ENCODE measurements at regions not wholly inside any gene's neighbourhood (a gene's known extent, or its start where the extent isn't known, plus 50 kb on each side); places are given as distances from the start of the nearest gene placed in this dataset.

GRCh38 chr12:69150796-69151127, 88.6 kb upstream of the CPSF6 start:
- 89% methylated on average over 2 of the region's 2 CpGs for WGBS
- no peak overlapping the region for H3K27ac ChIP-seq (ENCODE audit: low read depth in 1 of 2, low read length in 1 of 2)
- no peak overlapping the region for H3K4me3 ChIP-seq (ENCODE audit: low read length in 2 of 2)

GRCh38 chr12:69151254-69151764, 88.1 kb upstream of the CPSF6 start:
- no peak for DNase-seq (ENCODE audit: low read depth in 6 of 9, low spot score in 9 of 9)
- Histone ChIP-seq H3K27ac (ENCODE audit: low read depth in 1 of 2, low read length in 1 of 2) (no peak overlapping the region), H3K27me3 (ENCODE audit: control insufficient read depth in 2 of 2, insufficient read depth in 1 of 2, low read length in 1 of 2) (no peaks in the 10 kb centered on the region), H3K36me3 (ENCODE audit: control insufficient read depth in 2 of 2, insufficient read depth in 2 of 2, low read length in 1 of 2) (no peaks in the 10 kb centered on the region), H3K9me3 (ENCODE audit: control insufficient read depth in 2 of 2, insufficient read depth in 1 of 2, low read length in 1 of 2) (no peaks in the 10 kb centered on the region), H3K4me3 (ENCODE audit: low read length in 2 of 2) (no peak overlapping the region), H3K4me1 (ENCODE audit: control insufficient read depth in 2 of 2, insufficient read depth in 2 of 2, low read length in 2 of 2) (peaks cover 0 to 5% of the 10 kb centered on the region in 2 donors)
- WGBS = 84% methylated on average over 7 of the region's 7 CpGs

More at GRCh38 chr12:69150796-69151127, 88.6 kb upstream of the CPSF6 start:
- no peak for DNase-seq (ENCODE audit: low read depth in 6 of 9, low spot score in 9 of 9)
- Histone ChIP-seq H3K27me3 (ENCODE audit: control insufficient read depth in 2 of 2, insufficient read depth in 1 of 2, low read length in 1 of 2) (no peaks in the 10 kb centered on the region), H3K36me3 (ENCODE audit: control insufficient read depth in 2 of 2, insufficient read depth in 2 of 2, low read length in 1 of 2) (no peaks in the 10 kb centered on the region), H3K4me1 (ENCODE audit: control insufficient read depth in 2 of 2, insufficient read depth in 2 of 2, low read length in 2 of 2) (peaks cover 0 to 5% of the 10 kb centered on the region in 2 donors), H3K9me3 (ENCODE audit: control insufficient read depth in 2 of 2, insufficient read depth in 1 of 2, low read length in 1 of 2) (no peaks in the 10 kb centered on the region)

GRCh38 chr12:69154585-69155363, 84.6 kb upstream of the CPSF6 start:
- DNase-seq (ENCODE audit: low read depth in 6 of 9, low spot score in 9 of 9) = peak; percentile 23 to 84 (median 60)
- 20% methylated on average over 7 of the region's 7 CpGs for WGBS
- Histone ChIP-seq H3K4me3 (ENCODE audit: low read length in 2 of 2) (no peak overlapping the region), H3K36me3 (ENCODE audit: control insufficient read depth in 2 of 2, insufficient read depth in 2 of 2, low read length in 1 of 2) (no peaks in the 10 kb centered on the region), H3K27me3 (ENCODE audit: control insufficient read depth in 2 of 2, insufficient read depth in 1 of 2, low read length in 1 of 2) (no peaks in the 10 kb centered on the region), H3K9me3 (ENCODE audit: control insufficient read depth in 2 of 2, insufficient read depth in 1 of 2, low read length in 1 of 2) (peaks cover 0 to 5% of the 10 kb centered on the region in 2 donors), H3K27ac (ENCODE audit: low read depth in 1 of 2, low read length in 1 of 2) (peak overlapping the region in 1 of 2 donors; percentile 13), H3K4me1 (ENCODE audit: control insufficient read depth in 2 of 2, insufficient read depth in 2 of 2, low read length in 2 of 2) (peaks cover 0 to 12% of the 10 kb centered on the region in 2 donors)

- peaks cover 0 to 5% of the 10 kb centered on the region in 2 donors for H3K9me3 ChIP-seq (ENCODE audit: control insufficient read depth in 2 of 2, insufficient read depth in 1 of 2, low read length in 1 of 2)
- H3K4me3 ChIP-seq (ENCODE audit: low read length in 2 of 2) = peak overlapping the region in 1 of 2 donors; percentile 12
- peaks cover 0 to 12% of the 10 kb centered on the region in 2 donors for H3K4me1 ChIP-seq (ENCODE audit: control insufficient read depth in 2 of 2, insufficient read depth in 2 of 2, low read length in 2 of 2)
- WGBS = 20% methylated on average over 13 of the region's 13 CpGs
- H3K27me3 ChIP-seq (ENCODE audit: control insufficient read depth in 2 of 2, insufficient read depth in 1 of 2, low read length in 1 of 2) = no peaks in the 10 kb centered on the region
- DNase-seq (ENCODE audit: low read depth in 6 of 9, low spot score in 9 of 9) = peak; percentile 62 to 92 (median 82)
- H3K27ac ChIP-seq (ENCODE audit: low read depth in 1 of 2, low read length in 1 of 2) = no peak overlapping the region
- H3K36me3 ChIP-seq (ENCODE audit: control insufficient read depth in 2 of 2, insufficient read depth in 2 of 2, low read length in 1 of 2) = no peaks in the 10 kb centered on the region
These were observed 82.2 kb upstream of the CPSF6 start for GRCh38 chr12:69157023-69157655.

GRCh38 chr12:69161829-69162228, 77.5 kb upstream of the CPSF6 start:
- H3K9me3 ChIP-seq (ENCODE audit: control insufficient read depth in 2 of 2, insufficient read depth in 1 of 2, low read length in 1 of 2) = peaks cover 0 to 4% of the 10 kb centered on the region in 2 donors
- DNase-seq (ENCODE audit: low read depth in 6 of 9, low spot score in 9 of 9) = peak in 2 of 9 donors; percentile 12 to 41
- 36% methylated on average over 2 of the region's 2 CpGs for WGBS

GRCh38 chr12:69163681-69164362, 75.5 kb upstream of the CPSF6 start:
- no peaks in the 10 kb centered on the region for H3K36me3 ChIP-seq (ENCODE audit: control insufficient read depth in 2 of 2, insufficient read depth in 2 of 2, low read length in 1 of 2)
- no peak overlapping the region for H3K27ac ChIP-seq (ENCODE audit: low read depth in 1 of 2, low read length in 1 of 2)
- no peaks in the 10 kb centered on the region for H3K4me1 ChIP-seq (ENCODE audit: control insufficient read depth in 2 of 2, insufficient read depth in 2 of 2, low read length in 2 of 2)
- H3K27me3 ChIP-seq (ENCODE audit: control insufficient read depth in 2 of 2, insufficient read depth in 1 of 2, low read length in 1 of 2) = no peaks in the 10 kb centered on the region
- DNase-seq (ENCODE audit: low read depth in 6 of 9, low spot score in 9 of 9) = no peak
- WGBS = 93% methylated on average over 4 of the region's 4 CpGs
- no peaks in the 10 kb centered on the region for H3K9me3 ChIP-seq (ENCODE audit: control insufficient read depth in 2 of 2, insufficient read depth in 1 of 2, low read length in 1 of 2)
- H3K4me3 ChIP-seq (ENCODE audit: low read length in 2 of 2) = no peak overlapping the region

More at GRCh38 chr12:69161829-69162228, 77.5 kb upstream of the CPSF6 start:
- H3K27me3 ChIP-seq (ENCODE audit: control insufficient read depth in 2 of 2, insufficient read depth in 1 of 2, low read length in 1 of 2) = no peaks in the 10 kb centered on the region
- peaks cover 0 to 3% of the 10 kb centered on the region in 2 donors for H3K4me1 ChIP-seq (ENCODE audit: control insufficient read depth in 2 of 2, insufficient read depth in 2 of 2, low read length in 2 of 2)
- H3K36me3 ChIP-seq (ENCODE audit: control insufficient read depth in 2 of 2, insufficient read depth in 2 of 2, low read length in 1 of 2) = no peaks in the 10 kb centered on the region
- H3K4me3 ChIP-seq (ENCODE audit: low read length in 2 of 2) = no peak overlapping the region
- H3K27ac ChIP-seq (ENCODE audit: low read depth in 1 of 2, low read length in 1 of 2) = no peak overlapping the region

- WGBS = 79% methylated on average over 3 of the region's 3 CpGs
- DNase-seq (ENCODE audit: low read depth in 6 of 9, low spot score in 9 of 9) = no peak
These were observed 71.7 kb upstream of the CPSF6 start for GRCh38 chr12:69167648-69168165.

GRCh38 chr12:69168363-69168762, 71.0 kb upstream of the CPSF6 start:
- Histone ChIP-seq H3K27me3 (ENCODE audit: control insufficient read depth in 2 of 2, insufficient read depth in 1 of 2, low read length in 1 of 2) (no peaks in the 10 kb centered on the region), H3K9me3 (ENCODE audit: control insufficient read depth in 2 of 2, insufficient read depth in 1 of 2, low read length in 1 of 2) (no peaks in the 10 kb centered on the region), H3K4me1 (ENCODE audit: control insufficient read depth in 2 of 2, insufficient read depth in 2 of 2, low read length in 2 of 2) (no peaks in the 10 kb centered on the region), H3K27ac (ENCODE audit: low read depth in 1 of 2, low read length in 1 of 2) (no peak overlapping the region), H3K4me3 (ENCODE audit: low read length in 2 of 2) (no peak overlapping the region), H3K36me3 (ENCODE audit: control insufficient read depth in 2 of 2, insufficient read depth in 2 of 2, low read length in 1 of 2) (no peaks in the 10 kb centered on the region)
- WGBS = 92% methylated on average over 5 of the region's 5 CpGs
- no peak for DNase-seq (ENCODE audit: low read depth in 6 of 9, low spot score in 9 of 9)

More at GRCh38 chr12:69167648-69168165, 71.7 kb upstream of the CPSF6 start:
- no peaks in the 10 kb centered on the region for H3K27me3 ChIP-seq (ENCODE audit: control insufficient read depth in 2 of 2, insufficient read depth in 1 of 2, low read length in 1 of 2)
- H3K4me3 ChIP-seq (ENCODE audit: low read length in 2 of 2) = no peak overlapping the region
- no peaks in the 10 kb centered on the region for H3K4me1 ChIP-seq (ENCODE audit: control insufficient read depth in 2 of 2, insufficient read depth in 2 of 2, low read length in 2 of 2)
- no peaks in the 10 kb centered on the region for H3K36me3 ChIP-seq (ENCODE audit: control insufficient read depth in 2 of 2, insufficient read depth in 2 of 2, low read length in 1 of 2)
- no peaks in the 10 kb centered on the region for H3K9me3 ChIP-seq (ENCODE audit: control insufficient read depth in 2 of 2, insufficient read depth in 1 of 2, low read length in 1 of 2)
- no peak overlapping the region for H3K27ac ChIP-seq (ENCODE audit: low read depth in 1 of 2, low read length in 1 of 2)
